BE2C (cell line): ENCODE measurements at regions not wholly inside any gene's neighbourhood (a gene's known extent, or its start where the extent isn't known, plus 50 kb on each side); places are given as distances from the start of the nearest gene placed in this dataset.

Experiments
- DNase-seq: peaks from one replicate; pipeline ENCODE4 v3.0.0-alpha.2; 2020
- H3K27me3 ChIP-seq: fragments of 250-450 bp; sonication (Bioruptor Pico); 2 replicates; pipeline ENCODE4 v1.5.1; 2020; ENCODE audit warnings: mild to moderate bottlenecking
- H3K36me3 ChIP-seq: fragments of 250-450 bp; sonication (Bioruptor Pico); 2 replicates; pipeline ENCODE4 v1.5.1; 2020; ENCODE audit warnings: mild to moderate bottlenecking
- H3K4me1 ChIP-seq: fragments of 250-450 bp; sonication (Bioruptor Pico); 2 replicates; pipeline ENCODE4 v1.5.1; 2020
- H3K4me3 ChIP-seq: 2 replicates; pipeline ENCODE4 v1.5.1; 2011; ENCODE audit warnings: low read depth, low read length
- H3K9me3 ChIP-seq: fragments of 250-450 bp; sonication (Bioruptor Pico); 2 replicates; pipeline ENCODE4 v1.5.1; 2020
- CTCF ChIP-seq: IDR thresholded peaks from 2 replicates; pipeline ENCODE4 v1.5.1; 2012; ENCODE audit warnings: mild to moderate bottlenecking, low read depth, low read length

- H3K4me1 ChIP-seq, result no peaks in the 10 kb centered on the region
- no peaks in the 10 kb centered on the region for H3K27me3 ChIP-seq
- DNase-seq, result no peak
- no peak for TF ChIP-seq CTCF
- no peaks in the 10 kb centered on the region for H3K9me3 ChIP-seq
- H3K4me3 ChIP-seq, result no peak overlapping the region
- no peaks in the 10 kb centered on the region for H3K36me3 ChIP-seq
These were observed 230.8 kb downstream of the FOXA2 start for GRCh38 chr20:22353586-22353985.

DNA sequence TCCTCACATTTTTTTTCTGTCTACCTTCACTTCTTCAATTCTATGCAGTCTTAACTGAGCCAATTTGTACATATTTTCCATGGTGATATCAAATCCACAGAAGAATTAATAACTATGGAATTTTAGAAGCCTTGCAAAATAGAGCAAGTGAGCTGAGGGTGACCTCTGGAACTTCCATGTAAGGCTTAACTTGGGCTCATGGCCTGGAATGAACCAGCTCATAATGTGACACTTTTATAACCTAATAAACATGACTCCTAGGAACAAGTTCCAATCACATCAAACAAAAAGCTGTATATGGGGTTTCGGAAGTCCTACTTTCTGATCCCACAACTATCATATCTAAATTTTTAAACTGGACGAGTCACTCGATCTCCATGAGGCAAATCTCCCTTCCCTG is 232.4 kb downstream of the FOXA2 start:
- Histone ChIP-seq H3K9me3 (no peaks in the 10 kb centered on the region), H3K27me3 (no peaks in the 10 kb centered on the region), H3K4me1 (no peaks in the 10 kb centered on the region), H3K4me3 (no peak overlapping the region), H3K36me3 (no peaks in the 10 kb centered on the region)
- no peak for TF ChIP-seq CTCF
- DNase-seq, result no peak

GRCh38 chr20:22350624-22351023 is 233.7 kb downstream of the FOXA2 start:
- Histone ChIP-seq H3K27me3 (no peaks in the 10 kb centered on the region), H3K4me3 (no peak overlapping the region), H3K36me3 (no peaks in the 10 kb centered on the region), H3K9me3 (no peaks in the 10 kb centered on the region), H3K4me1 (no peaks in the 10 kb centered on the region)
- no peak for DNase-seq
- no peak for TF ChIP-seq CTCF

DNA sequence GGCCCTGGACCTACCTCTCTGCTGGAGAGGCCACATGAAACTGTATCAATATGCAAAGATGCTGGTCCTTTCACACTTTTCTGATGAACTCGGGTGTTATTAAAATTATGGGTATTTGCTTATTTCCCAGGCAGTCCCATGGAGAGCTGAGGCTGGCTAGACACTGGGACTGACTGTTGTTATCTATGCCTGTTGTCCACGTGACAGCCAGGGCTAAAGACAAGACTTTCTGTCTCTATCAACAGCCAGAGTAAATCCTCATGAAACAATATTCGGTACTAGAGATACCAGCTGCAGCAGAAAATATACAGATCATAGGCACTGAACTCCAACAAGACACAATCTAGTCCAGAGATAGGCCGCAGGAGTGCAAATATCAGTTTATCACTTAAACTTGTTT is 236.4 kb downstream of the FOXA2 start:
- Histone ChIP-seq H3K9me3 (no peaks in the 10 kb centered on the region), H3K27me3 (no peaks in the 10 kb centered on the region), H3K36me3 (no peaks in the 10 kb centered on the region), H3K4me1 (no peaks in the 10 kb centered on the region), H3K4me3 (no peak overlapping the region)
- no peak for TF ChIP-seq CTCF
- DNase-seq, result no peak

GRCh38 chr20:22346716-22347115 is 237.7 kb downstream of the FOXA2 start:
- Histone ChIP-seq H3K27me3 (no peaks in the 10 kb centered on the region), H3K4me3 (no peak overlapping the region), H3K9me3 (no peaks in the 10 kb centered on the region; the same call in 1 of the 2 replicates), H3K4me1 (no peaks in the 10 kb centered on the region), H3K36me3 (no peaks in the 10 kb centered on the region)
- TF ChIP-seq CTCF, result no peak
- DNase-seq, result no peak

GRCh38 chr20:22343612-22344011 is 240.8 kb downstream of the FOXA2 start:
- no peak for TF ChIP-seq CTCF
- Histone ChIP-seq H3K9me3 (no peaks in the 10 kb centered on the region; the same call in 1 of the 2 replicates), H3K36me3 (no peaks in the 10 kb centered on the region), H3K4me1 (no peaks in the 10 kb centered on the region), H3K27me3 (no peaks in the 10 kb centered on the region), H3K4me3 (no peak overlapping the region)
- no peak for DNase-seq
